CD4-positive, CD25-positive, alpha-beta regulatory T cell (primary cell): ENCODE measurements at regions not wholly inside any gene's neighbourhood (a gene's known extent, or its start where the extent isn't known, plus 50 kb on each side); places are given as distances from the start of the nearest gene placed in this dataset.
"Not testable (repeated sequence)": the region's sequence is repeated elsewhere in the genome, so short reads cannot be mapped to it uniquely, and the experiment has no call there.

ENCODE experiments used
- ATAC-seq, 2 donors: fragments of 150-1000 bp; cut with Tn5 transposase; one replicate each; pipeline ENCODE4 v1.10.0; 2021; ENCODE audit warnings: low read depth in 2 of 2, moderate number of reproducible peaks in 2 of 2, moderate library complexity in 1 of 2
- DNase-seq, 3 donors: peaks; one replicate each; pipeline versions ENCODE4 v3.0.0 to v3.0.0-alpha.2; 2012 to 2022; ENCODE audit warnings: mixed read lengths in 1 of 3
- H3K27ac ChIP-seq: one replicate; pipeline ENCODE4 v1.7.0; 2013; ENCODE audit warnings: mild to moderate bottlenecking, low read length; ENCODE audit not compliant: insufficient read depth, poor library complexity, severe bottlenecking
- H3K27me3 ChIP-seq: one replicate; pipeline ENCODE4 v1.7.0; 2013; ENCODE audit warnings: low read length; ENCODE audit not compliant: control insufficient read depth, insufficient read depth
- H3K36me3 ChIP-seq: one replicate; pipeline ENCODE4 v1.7.0; 2013; ENCODE audit warnings: mild to moderate bottlenecking, low read length, moderate library complexity; ENCODE audit not compliant: control insufficient read depth, insufficient read depth
- H3K4me1 ChIP-seq: 2 replicates; pipeline ENCODE4 v1.7.0; 2013; ENCODE audit warnings: mild to moderate bottlenecking, low read length; ENCODE audit not compliant: insufficient read depth, control insufficient read depth, poor library complexity, severe bottlenecking
- H3K4me3 ChIP-seq: one replicate; pipeline ENCODE4 v1.7.0; 2013; ENCODE audit warnings: low read depth, mild to moderate bottlenecking, low read length, moderate library complexity
- H3K9me3 ChIP-seq, 2 experiments: 1 replicate in 1 of 2; 2 replicates in 1 of 2; pipeline ENCODE4 v1.7.0; 2013; ENCODE audit warnings: low read length in 2 of 2, mild to moderate bottlenecking in 1 of 2, moderate library complexity in 1 of 2; ENCODE audit not compliant: control insufficient read depth in 2 of 2
- H3K27ac Mint-ChIP-seq, 3 donors: one replicate each; pipeline ENCODE4 v1.8.0; 2020 to 2022; ENCODE audit warnings: mild to moderate bottlenecking in 3 of 3, mixed read lengths in 3 of 3, moderate library complexity in 2 of 3
- H3K27me3 Mint-ChIP-seq: one replicate; pipeline ENCODE4 v1.8.0; 2022; ENCODE audit warnings: mild to moderate bottlenecking, mixed read lengths
- H3K36me3 Mint-ChIP-seq: one replicate; pipeline ENCODE4 v1.8.0; 2020; ENCODE audit warnings: mixed read lengths
- H3K4me1 Mint-ChIP-seq, 4 donors: one replicate each; pipeline ENCODE4 v1.8.0; 2020 to 2022; ENCODE audit warnings: mixed read lengths in 4 of 4, mild to moderate bottlenecking in 1 of 4
- H3K4me3 Mint-ChIP-seq, 4 donors: one replicate each; pipeline ENCODE4 v1.8.0; 2020 to 2022; ENCODE audit warnings: mild to moderate bottlenecking in 4 of 4, mixed read lengths in 4 of 4, moderate library complexity in 3 of 4
- H3K9me3 Mint-ChIP-seq, 7 donors: one replicate each; pipeline ENCODE4 v1.8.0; 2020 to 2022; ENCODE audit warnings: mixed read lengths in 7 of 7, mild to moderate bottlenecking in 3 of 7, moderate library complexity in 2 of 7

DNA sequence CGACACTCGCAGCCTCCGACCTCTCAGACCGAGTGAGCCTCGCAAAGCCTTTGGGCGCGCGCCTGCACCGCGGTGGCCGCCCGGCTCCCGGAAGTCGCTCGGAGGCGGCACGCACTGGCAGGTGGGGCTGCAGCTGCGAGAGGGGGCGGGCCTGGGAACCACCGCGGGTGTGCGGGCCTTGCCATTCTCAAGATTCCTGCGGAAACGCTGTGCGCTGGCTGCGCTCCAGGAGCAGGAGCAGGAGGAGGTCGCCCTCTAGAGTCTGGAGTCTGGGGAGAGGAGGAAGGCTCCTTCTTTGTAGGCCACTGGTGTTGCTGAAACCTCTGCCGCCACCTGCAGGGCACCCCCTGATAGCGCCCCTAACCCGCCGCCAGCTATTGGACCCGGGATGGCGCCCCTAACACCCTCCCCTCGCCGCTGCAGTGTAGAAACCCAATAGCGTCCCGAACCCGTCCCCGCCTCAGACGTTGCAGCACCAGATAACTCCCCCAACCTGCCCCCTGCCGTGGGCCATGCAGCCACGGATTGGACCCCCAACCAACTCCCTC is 230.6 kb downstream of the LIPI start:
- H3K4me1 ChIP-seq, H3K4me1 Mint-ChIP-seq, H3K9me3 ChIP-seq, H3K27me3 ChIP-seq, H3K27ac ChIP-seq, H3K36me3 ChIP-seq, H3K27me3 Mint-ChIP-seq, H3K9me3 Mint-ChIP-seq, H3K4me3 ChIP-seq, H3K36me3 Mint-ChIP-seq: not testable (repeated sequence)
- Mint-ChIP-seq H3K27ac (peak overlapping the region in 1 of 3 donors; percentile 85), H3K4me3 (peak overlapping the region in 3 of 4 donors; percentile 72 to 90 (median 84))
- DNase-seq (peak in 2 of 3 donors; percentile 56 to 59), ATAC-seq (peak; percentile 66 to 79)

DNA sequence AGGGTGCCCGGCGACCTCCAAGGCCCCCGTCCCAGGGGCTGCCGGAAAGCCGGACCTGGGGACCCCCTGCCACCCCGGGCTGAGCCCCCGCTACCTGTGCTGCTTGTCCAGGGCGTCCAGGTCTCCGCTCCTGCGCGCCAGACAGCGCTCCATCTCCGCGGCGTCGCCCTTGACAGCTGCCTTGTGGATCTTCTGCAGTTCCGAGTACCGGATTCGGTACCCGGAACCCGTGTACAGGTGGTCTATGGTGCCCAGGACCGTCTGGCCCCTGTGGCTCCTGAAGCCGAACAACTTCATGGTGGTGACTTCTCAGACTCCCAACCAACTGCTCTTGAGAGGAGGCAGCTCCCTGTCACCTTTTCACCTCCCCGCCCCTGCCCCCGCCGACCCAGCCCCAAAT is 231.1 kb downstream of the LIPI start:
- H3K27me3 Mint-ChIP-seq, H3K27ac ChIP-seq, H3K27me3 ChIP-seq, H3K4me3 ChIP-seq, H3K4me1 Mint-ChIP-seq, H3K36me3 ChIP-seq, H3K36me3 Mint-ChIP-seq, H3K9me3 Mint-ChIP-seq, ATAC-seq, H3K4me1 ChIP-seq, H3K9me3 ChIP-seq: not testable (repeated sequence)
- Mint-ChIP-seq H3K4me3 (peak overlapping the region in 3 of 4 donors; percentile 72 to 90 (median 84)), H3K27ac (peak overlapping the region in 1 of 3 donors; percentile 85)
- DNase-seq = peak in 1 of 3 donors; percentile 7

DNA sequence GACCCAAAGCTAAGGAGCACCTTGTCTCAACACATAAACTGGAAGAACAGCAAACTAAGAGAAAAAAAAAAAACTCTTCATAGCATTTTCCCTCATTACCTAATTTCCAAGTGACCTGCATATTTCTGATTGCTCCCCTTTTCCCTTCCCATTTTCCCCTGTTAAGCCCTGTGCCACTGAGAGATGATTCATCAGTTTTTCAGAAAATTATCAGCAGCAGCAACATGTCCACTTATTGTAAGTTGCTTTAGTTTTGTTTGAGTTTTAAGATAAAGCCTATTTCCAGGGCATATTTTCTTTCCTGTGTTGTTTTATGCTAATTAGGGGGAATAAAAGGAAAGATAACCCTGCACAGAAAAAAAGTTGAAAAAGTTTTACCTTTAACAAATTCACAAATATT is 236.2 kb downstream of the LIPI start:
- H3K27ac Mint-ChIP-seq, H3K36me3 ChIP-seq, H3K4me3 ChIP-seq, H3K9me3 ChIP-seq, ATAC-seq, H3K4me3 Mint-ChIP-seq, H3K27me3 ChIP-seq, H3K9me3 Mint-ChIP-seq, H3K27me3 Mint-ChIP-seq, DNase-seq, H3K4me1 ChIP-seq, H3K27ac ChIP-seq, H3K36me3 Mint-ChIP-seq, H3K4me1 Mint-ChIP-seq: not testable (repeated sequence)

DNA sequence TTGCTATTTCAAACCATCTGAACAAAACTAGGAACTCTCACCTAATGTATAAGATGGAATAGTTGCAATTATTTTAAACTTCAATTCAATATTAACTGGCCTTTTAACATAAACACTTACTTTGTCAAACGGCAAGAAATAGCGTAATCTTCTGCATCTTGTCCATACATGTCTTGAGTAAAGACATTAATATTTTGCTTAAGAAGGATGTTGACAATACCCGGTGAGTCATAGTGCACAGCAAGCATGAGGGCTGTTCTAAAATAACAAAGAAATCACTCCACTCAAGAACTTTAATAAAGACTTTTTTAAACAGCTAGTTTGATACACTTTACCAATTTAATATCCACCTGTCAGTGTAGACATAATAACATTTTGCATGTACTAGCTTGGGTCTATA is 240.9 kb downstream of the LIPI start:
- H3K4me3 ChIP-seq, H3K27me3 Mint-ChIP-seq, H3K36me3 ChIP-seq, H3K4me1 ChIP-seq, DNase-seq, H3K9me3 Mint-ChIP-seq, H3K27ac Mint-ChIP-seq, H3K36me3 Mint-ChIP-seq, H3K4me1 Mint-ChIP-seq, H3K27ac ChIP-seq, H3K9me3 ChIP-seq, ATAC-seq, H3K4me3 Mint-ChIP-seq, H3K27me3 ChIP-seq: not testable (repeated sequence)

DNA sequence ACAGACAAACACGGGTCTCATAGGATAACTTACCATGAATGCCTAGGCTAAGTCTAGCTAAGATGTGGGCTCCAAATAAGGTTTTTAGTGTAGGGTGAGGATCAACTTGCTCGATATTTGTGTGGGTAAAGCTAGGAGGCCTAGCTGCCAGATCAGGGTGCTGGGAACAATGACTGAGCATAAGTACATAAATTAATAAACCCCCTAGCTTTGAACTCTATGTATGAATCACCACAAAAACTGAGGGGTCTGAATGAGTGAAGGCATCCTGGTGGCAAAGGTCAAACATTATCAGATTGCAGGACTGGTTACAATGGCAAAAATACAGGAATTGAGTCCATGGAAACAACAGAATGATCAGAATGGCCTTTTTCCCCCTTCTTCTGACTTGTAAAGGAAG is 241.8 kb downstream of the LIPI start:
- H3K9me3 ChIP-seq, H3K4me3 Mint-ChIP-seq, H3K27ac Mint-ChIP-seq, DNase-seq, H3K4me1 Mint-ChIP-seq, H3K27ac ChIP-seq, H3K27me3 Mint-ChIP-seq, H3K9me3 Mint-ChIP-seq, H3K27me3 ChIP-seq, H3K4me3 ChIP-seq, ATAC-seq, H3K36me3 ChIP-seq, H3K4me1 ChIP-seq, H3K36me3 Mint-ChIP-seq: not testable (repeated sequence)

DNA sequence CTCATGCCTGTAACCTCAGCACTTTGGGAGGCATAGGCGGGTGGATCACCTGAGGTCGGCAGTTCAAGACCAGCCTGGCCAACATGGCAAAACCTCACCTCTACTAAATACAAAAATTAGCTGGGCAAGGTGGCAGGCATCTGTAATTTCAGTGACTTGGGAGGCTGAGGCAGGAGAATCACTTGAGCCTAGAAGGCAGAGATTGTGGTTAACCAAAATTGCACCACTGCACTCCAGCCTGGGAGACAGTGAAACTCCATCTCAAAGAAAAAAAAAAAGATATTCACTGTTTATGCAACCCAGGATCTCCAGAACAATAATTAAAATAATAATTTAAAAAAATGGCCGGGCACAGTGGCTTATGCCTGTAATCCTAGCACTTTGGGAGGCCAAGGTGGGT is 247.5 kb downstream of the LIPI start:
- H3K27me3 Mint-ChIP-seq, H3K36me3 ChIP-seq, DNase-seq, H3K4me1 ChIP-seq, H3K4me1 Mint-ChIP-seq, H3K27ac Mint-ChIP-seq, H3K36me3 Mint-ChIP-seq, H3K27ac ChIP-seq, H3K9me3 ChIP-seq, H3K27me3 ChIP-seq, H3K9me3 Mint-ChIP-seq, H3K4me3 ChIP-seq, ATAC-seq, H3K4me3 Mint-ChIP-seq: not testable (repeated sequence)

DNA sequence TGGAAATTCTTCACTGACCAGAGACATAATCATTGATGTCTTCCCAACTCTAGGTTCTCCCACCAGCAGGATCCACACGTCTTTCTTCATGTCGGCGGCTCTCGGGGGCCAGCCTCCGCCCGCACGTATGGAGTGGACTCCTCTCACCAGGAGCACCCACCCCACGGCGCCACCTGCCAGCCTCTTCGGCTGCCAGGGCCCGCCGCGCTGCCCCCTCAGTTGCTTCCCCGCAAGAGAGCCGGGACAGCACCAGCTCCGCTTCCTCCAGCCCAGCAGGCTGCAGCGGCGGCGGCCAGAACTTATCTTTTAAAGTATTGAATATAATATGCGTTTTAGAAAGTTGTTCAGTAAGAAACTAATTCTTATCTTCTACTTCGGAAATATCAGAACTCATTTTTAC is 273.5 kb downstream of the LIPI start:
- Histone ChIP-seq H3K4me1 (no peaks in the 10 kb centered on the region), H3K9me3 (no peaks in the 10 kb centered on the region), H3K27me3 (no peaks in the 10 kb centered on the region), H3K4me3 (no peak overlapping the region), H3K36me3 (no peaks in the 10 kb centered on the region), H3K27ac (no peak overlapping the region)
- H3K9me3 Mint-ChIP-seq = peaks cover 0 to 6% (median 0%) of the 10 kb centered on the region in 7 donors
- DNase-seq (no peak), ATAC-seq (no peak)
- peaks cover 7% of the 10 kb centered on the region for H3K36me3 Mint-ChIP-seq
- no peak overlapping the region for H3K4me3 Mint-ChIP-seq
- H3K4me1 Mint-ChIP-seq = no peaks in the 10 kb centered on the region
- H3K27ac Mint-ChIP-seq = no peak overlapping the region
- no peaks in the 10 kb centered on the region for H3K27me3 Mint-ChIP-seq

DNA sequence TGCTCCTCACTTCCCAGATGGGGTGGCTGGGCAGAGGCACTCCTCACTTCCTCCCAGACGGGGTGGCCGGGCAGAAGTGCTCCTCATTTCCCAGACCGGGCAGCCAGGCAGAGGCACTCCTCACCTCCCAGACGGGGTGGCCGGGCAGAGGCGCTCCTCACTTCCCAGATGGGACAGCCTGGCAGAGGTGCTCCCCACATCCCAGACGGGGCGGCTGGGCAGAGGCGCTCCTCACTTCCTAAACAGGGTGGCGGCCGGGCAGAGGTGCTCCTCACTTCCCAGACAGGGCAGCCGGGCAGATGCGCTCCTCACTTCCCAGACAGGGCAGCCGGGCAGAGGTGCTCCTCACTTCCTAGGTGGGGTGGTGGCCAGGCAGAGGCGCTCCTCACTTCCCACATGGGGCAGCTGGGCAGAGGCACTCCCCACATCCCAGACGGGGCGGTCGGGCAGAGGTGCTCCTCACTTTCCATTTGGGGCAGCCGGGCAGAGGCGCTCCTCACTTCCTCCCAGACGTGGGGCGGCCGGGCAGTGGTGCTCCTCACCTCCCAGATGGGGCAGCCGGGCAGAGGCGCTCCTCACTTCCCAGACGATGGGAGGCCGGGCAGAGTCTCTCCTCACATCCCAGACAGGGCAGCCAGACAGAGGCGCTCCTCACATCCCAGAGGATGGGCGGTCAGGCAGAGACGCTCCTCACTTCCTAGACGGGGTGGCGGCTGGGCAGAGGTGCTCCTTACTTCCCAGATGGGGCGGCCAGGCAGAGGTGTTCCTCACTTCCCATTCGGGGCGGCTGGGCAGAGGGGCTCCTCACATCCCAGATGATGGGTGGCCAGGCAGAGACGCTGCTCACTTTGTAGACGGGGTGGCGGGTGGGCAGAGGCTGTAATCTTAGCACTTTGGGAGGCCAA is 274.5 kb downstream of the LIPI start:
- not testable (repeated sequence) for H3K4me1 Mint-ChIP-seq, H3K9me3 ChIP-seq, H3K27me3 ChIP-seq, H3K36me3 ChIP-seq, H3K27ac Mint-ChIP-seq, H3K27ac ChIP-seq, H3K4me3 Mint-ChIP-seq, DNase-seq, H3K36me3 Mint-ChIP-seq, H3K27me3 Mint-ChIP-seq, H3K9me3 Mint-ChIP-seq, H3K4me3 ChIP-seq, H3K4me1 ChIP-seq, ATAC-seq
